ENCODE measurements at regions not wholly inside any gene's neighbourhood (a gene's known extent, or its start where the extent isn't known, plus 50 kb on each side); places are given as distances from the start of the nearest gene placed in this dataset.

- ChIA-PET CTCF (interaction anchor here (0.8 to 3.0 kb wide), 10 partner anchors 8 to 127 kb away, joined by 3 to 13 read pairs (median 4); partner anchors contain the start of gene SERTAD2), POLR2A (no interaction called here)
- Histone ChIP-seq H3K79me2 (ENCODE audit: control insufficient read depth, insufficient read depth, low read length) (no peaks in the 10 kb centered on the region), H3K4me1 (ENCODE audit: control insufficient read depth, extremely low read depth, insufficient read depth, low read length) (peaks cover 3% of the 10 kb centered on the region), H3K27me3 (ENCODE audit: control insufficient read depth in 2 of 2, insufficient read depth in 2 of 2, low read length in 2 of 2) (no peaks in the 10 kb centered on the region), H2AFZ (ENCODE audit: low read depth, low read length) (no peak overlapping the region), H3K9ac (replicated peaks; ENCODE audit: extremely low read depth, insufficient read depth, low read length) (no peak overlapping the region), H3K4me3 (replicated peaks in 1 of 3; ENCODE audit: insufficient read depth in 1 of 3, low read depth in 1 of 3, low read length in 3 of 3) (no peak overlapping the region), H3K9me3 (replicated peaks; ENCODE audit: control insufficient read depth, insufficient read depth, low read length) (no peaks in the 10 kb centered on the region), H4K20me1 (replicated peaks; ENCODE audit: control insufficient read depth, extremely low read depth, insufficient read depth, low read length) (no peaks in the 10 kb centered on the region), H3K27ac (ENCODE audit: insufficient read depth, low read depth, low read length) (no peak overlapping the region), H3K4me2 (ENCODE audit: insufficient read depth, low read length) (no peak overlapping the region), H3K36me3 (ENCODE audit: control insufficient read depth in 2 of 2, extremely low read depth in 1 of 2, insufficient read depth in 2 of 2, low read length in 2 of 2) (no peaks in the 10 kb centered on the region), H3K9me1 (replicated peaks; ENCODE audit: control insufficient read depth, extremely low read depth, insufficient read depth, low read length) (no peaks in the 10 kb centered on the region)
- intact Hi-C loops (cut with micrococcal nuclease) (no loop called here), dilution Hi-C loops (cut with MboI; ENCODE audit: extremely low pct_ligation_motif_present, low sequenced_read_pairs) (no loop called here)
- DNase-seq (ENCODE audit: low read depth, low spot score) = no peak
- no peak for FAIRE-seq
- no TSS peak for BruUV-seq (replicated peaks)
- TF ChIP-seq MYC (IDR thresholded peaks at IDR 0.05; ENCODE audit: low read depth, low read length) (no peak), MAX (IDR thresholded peaks at IDR 0.05; ENCODE audit: insufficient read depth, insufficient read length) (no peak), POLR2A (IDR thresholded peaks at IDR 0.05; ENCODE audit: low read depth, low read length) (no peak), FOS (IDR thresholded peaks at IDR 0.05; ENCODE audit: borderline replicate concordance, insufficient read depth, low read length) (no peak), EZH2 (IDR thresholded peaks at IDR 0.05; ENCODE audit: borderline replicate concordance, low read depth, low read length, severe bottlenecking) (no peak), POLR2AphosphoS5 (IDR thresholded peaks at IDR 0.05; ENCODE audit: insufficient read depth, low read depth, low read length) (no peak), GATA2 (IDR thresholded peaks at IDR 0.05; ENCODE audit: insufficient read depth, insufficient read length, low read depth, low read length) (no peak), JUN (IDR thresholded peaks at IDR 0.05; ENCODE audit: borderline replicate concordance, insufficient read depth, insufficient read length, low read depth) (no peak)
- TF ChIP-seq, protein P1, sequence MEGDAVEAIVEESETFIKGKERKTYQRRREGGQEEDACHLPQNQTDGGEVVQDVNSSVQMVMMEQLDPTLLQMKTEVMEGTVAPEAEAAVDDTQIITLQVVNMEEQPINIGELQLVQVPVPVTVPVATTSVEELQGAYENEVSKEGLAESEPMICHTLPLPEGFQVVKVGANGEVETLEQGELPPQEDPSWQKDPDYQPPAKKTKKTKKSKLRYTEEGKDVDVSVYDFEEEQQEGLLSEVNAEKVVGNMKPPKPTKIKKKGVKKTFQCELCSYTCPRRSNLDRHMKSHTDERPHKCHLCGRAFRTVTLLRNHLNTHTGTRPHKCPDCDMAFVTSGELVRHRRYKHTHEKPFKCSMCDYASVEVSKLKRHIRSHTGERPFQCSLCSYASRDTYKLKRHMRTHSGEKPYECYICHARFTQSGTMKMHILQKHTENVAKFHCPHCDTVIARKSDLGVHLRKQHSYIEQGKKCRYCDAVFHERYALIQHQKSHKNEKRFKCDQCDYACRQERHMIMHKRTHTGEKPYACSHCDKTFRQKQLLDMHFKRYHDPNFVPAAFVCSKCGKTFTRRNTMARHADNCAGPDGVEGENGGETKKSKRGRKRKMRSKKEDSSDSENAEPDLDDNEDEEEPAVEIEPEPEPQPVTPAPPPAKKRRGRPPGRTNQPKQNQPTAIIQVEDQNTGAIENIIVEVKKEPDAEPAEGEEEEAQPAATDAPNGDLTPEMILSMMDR (IDR thresholded peaks at IDR 0.05; ENCODE audit: extremely low read depth in 1 of 2, insufficient read depth in 1 of 2, low read depth in 1 of 2, low read length in 2 of 2) = no peak
Measured at GRCh38 chr2:64704161-64704560, 50.4 kb upstream of the SERTAD2 start.

Measured in endothelial cell of umbilical vein (primary cell).